ENCODE measurements at regions not wholly inside any gene's neighbourhood (a gene's known extent, or its start where the extent isn't known, plus 50 kb on each side); places are given as distances from the start of the nearest gene placed in this dataset.

GRCh38 chr4:166169111-166169510 is 296.1 kb downstream of the TLL1 start:
- FAIRE-seq, result no peak
- no peak for DNase-seq (ENCODE audit: extremely low read depth in 1 of 4, low spot score in 3 of 4)
- TF ChIP-seq ZKSCAN3 (CRISPR knock-in tag; IDR thresholded peaks at IDR 0.05) (no peak), ZBTB17 (CRISPR knock-in tag; IDR thresholded peaks at IDR 0.05) (no peak), THRAP3 (IDR thresholded peaks at IDR 0.05; ENCODE audit: borderline replicate concordance) (no peak), ZC3H4 (CRISPR knock-in tag; IDR thresholded peaks at IDR 0.05; ENCODE audit: borderline replicate concordance) (no peak)
- no peak overlapping the region for H3K9ac ChIP-seq (ENCODE audit: insufficient read depth in 1 of 2, low read depth in 2 of 2, low read length in 2 of 2)
- POLR2A ChIA-PET, result no interaction called here
- H3K4me2 ChIP-seq (ENCODE audit: insufficient read depth, low read length), result no peak overlapping the region
- CTCF ChIA-PET (ENCODE audit: low intra/inter-chr PET ratio), result no interaction called here
- no peaks in the 10 kb centered on the region for H4K20me1 ChIP-seq (replicated peaks; ENCODE audit: control insufficient read depth, insufficient read depth, low read length)
- 0% methylated on average over 3 of the region's 3 CpGs for WGBS (ENCODE audit: insufficient coverage, low coverage, missing lambda C conversion rate)
- H3K36me3 ChIP-seq (ENCODE audit: control insufficient read depth, insufficient read depth, low read length), result no peaks in the 10 kb centered on the region
- no peak overlapping the region for H3K4me3 ChIP-seq
- no peaks in the 10 kb centered on the region for H3K27me3 ChIP-seq (ENCODE audit: control insufficient read depth in 2 of 2, insufficient read depth in 2 of 2, low read length in 2 of 2)
- H3K4me1 ChIP-seq (replicated peaks in 1 of 2; ENCODE audit: control insufficient read depth in 2 of 2, insufficient read depth in 2 of 2, low read length in 2 of 2), result no peaks in the 10 kb centered on the region
- H3K9me3 ChIP-seq (replicated peaks; ENCODE audit: control insufficient read depth, insufficient read depth, low read depth, low read length), result no peaks in the 10 kb centered on the region
- in situ Hi-C loops (cut with MboI) (no loop called here), intact Hi-C loops (cut with micrococcal nuclease) (loop anchor here (5.0 kb wide), 1 partner anchor 1453 kb away; no protein-coding TSS in a partner anchor)
- no TSS peak for BruUV-seq (replicated peaks)
- H3K27ac ChIP-seq (ENCODE audit: extremely low read depth, low read depth, low read length), result no peak overlapping the region
- H3K79me2 ChIP-seq (ENCODE audit: control insufficient read depth, insufficient read depth, low read length), result no peaks in the 10 kb centered on the region
- no peak for ATAC-seq
- H2AFZ ChIP-seq (ENCODE audit: low read depth, low read length), result no peak overlapping the region
- H3K9me1 ChIP-seq (ENCODE audit: control insufficient read depth, insufficient read depth, low read length), result no peaks in the 10 kb centered on the region

- H3K9me3 ChIP-seq (replicated peaks; ENCODE audit: control insufficient read depth, insufficient read depth, low read depth, low read length), result no peaks in the 10 kb centered on the region
- no peak overlapping the region for H3K27ac ChIP-seq (ENCODE audit: extremely low read depth, low read depth, low read length)
- H3K4me3 ChIP-seq, result no peak overlapping the region
- ATAC-seq, result no peak
- in situ Hi-C loops (cut with MboI) (no loop called here), intact Hi-C loops (cut with micrococcal nuclease) (no loop called here)
- no peaks in the 10 kb centered on the region for H4K20me1 ChIP-seq (replicated peaks; ENCODE audit: control insufficient read depth, insufficient read depth, low read length)
- H3K79me2 ChIP-seq (ENCODE audit: control insufficient read depth, insufficient read depth, low read length), result no peaks in the 10 kb centered on the region
- CTCF ChIA-PET (ENCODE audit: low intra/inter-chr PET ratio), result no interaction called here
- H3K4me2 ChIP-seq (ENCODE audit: insufficient read depth, low read length), result no peak overlapping the region
- no peak overlapping the region for H2AFZ ChIP-seq (ENCODE audit: low read depth, low read length)
- POLR2A ChIA-PET, result no interaction called here
- no peak overlapping the region for H3K9ac ChIP-seq (ENCODE audit: insufficient read depth in 1 of 2, low read depth in 2 of 2, low read length in 2 of 2)
- H3K36me3 ChIP-seq (ENCODE audit: control insufficient read depth, insufficient read depth, low read length), result no peaks in the 10 kb centered on the region
- BruUV-seq (replicated peaks), result no TSS peak
- DNase-seq (ENCODE audit: extremely low read depth in 1 of 4, low spot score in 3 of 4), result no peak
- no peaks in the 10 kb centered on the region for H3K27me3 ChIP-seq (ENCODE audit: control insufficient read depth in 2 of 2, insufficient read depth in 2 of 2, low read length in 2 of 2)
- H3K4me1 ChIP-seq (replicated peaks in 1 of 2; ENCODE audit: control insufficient read depth in 2 of 2, insufficient read depth in 2 of 2, low read length in 2 of 2), result no peaks in the 10 kb centered on the region
- 0% methylated on average over 2 of the region's 2 CpGs for WGBS (ENCODE audit: insufficient coverage, low coverage, missing lambda C conversion rate)
- FAIRE-seq, result no peak
- H3K9me1 ChIP-seq (ENCODE audit: control insufficient read depth, insufficient read depth, low read length), result no peaks in the 10 kb centered on the region
- TF ChIP-seq CREBBP (IDR thresholded peaks at IDR 0.05; ENCODE audit: low read depth, low read length) (no peak), MCM2 (IDR thresholded peaks at IDR 0.05; ENCODE audit: low read depth) (no peak), RAD21 (CRISPR knock-in tag; conservative IDR thresholded peaks at IDR 0.05 in 1 of 2, IDR thresholded peaks at IDR 0.05 in 1 of 2) (no peak), ELF2 (CRISPR knock-in tag; IDR thresholded peaks at IDR 0.05) (no peak), CBX8 (IDR thresholded peaks at IDR 0.05; ENCODE audit: borderline replicate concordance, extremely low read depth, low read depth, low read length, poor library complexity, severe bottlenecking) (no peak), HCFC1 (IDR thresholded peaks at IDR 0.05; ENCODE audit: low read depth, low read length) (no peak), GABPA (tag; conservative IDR thresholded peaks at IDR 0.05; ENCODE audit: low read depth) (no peak), XRCC3 (IDR thresholded peaks at IDR 0.05) (no peak), L3MBTL2 (IDR thresholded peaks at IDR 0.05) (no peak), ZNF175 (CRISPR knock-in tag; IDR thresholded peaks at IDR 0.05; ENCODE audit: low read depth) (no peak), ZNF639 (CRISPR knock-in tag; conservative IDR thresholded peaks at IDR 0.05 in 1 of 2, IDR thresholded peaks at IDR 0.05 in 1 of 2) (no peak), POLR2B (IDR thresholded peaks at IDR 0.05; ENCODE audit: low read depth, partially characterized antibody) (no peak), ZNF212 (CRISPR knock-in tag; IDR thresholded peaks at IDR 0.05) (no peak), ZNF696 (CRISPR knock-in tag; conservative IDR thresholded peaks at IDR 0.05) (no peak)
Measured at GRCh38 chr4:166172619-166173018, 299.6 kb downstream of the TLL1 start.
